Smooth muscle cell (in vitro differentiated cells): ENCODE measurements at regions not wholly inside any gene's neighbourhood (a gene's known extent, or its start where the extent isn't known, plus 50 kb on each side); places are given as distances from the start of the nearest gene placed in this dataset.

Experiments used
- DNase-seq: peaks from one replicate; lab custom pipeline; 2025; ENCODE audit not compliant: unreplicated experiment; lab: John Stamatoyannopoulos, UW
- H2AFZ ChIP-seq: fragments of 200-600 bp; sonication (generic); 2 replicates; pipeline ENCODE4 v1.6.0; 2016; ENCODE audit warnings: antibody characterized with exemption, low read depth, mild to moderate bottlenecking
- H3F3A ChIP-seq: fragments of 200-600 bp; sonication (generic); 2 replicates; pipeline ENCODE4 v1.6.0; 2017; ENCODE audit warnings: antibody characterized with exemption, low read depth
- H3K27ac ChIP-seq: fragments of 200-600 bp; sonication (generic); 2 replicates; pipeline ENCODE4 v1.5.1; 2016; ENCODE audit warnings: low read depth, mild to moderate bottlenecking
- H3K27me3 ChIP-seq: fragments of 200-600 bp; sonication (generic); 2 replicates; pipeline ENCODE4 v1.6.1; 2016; ENCODE audit warnings: low read depth, mild to moderate bottlenecking
- H3K36me3 ChIP-seq: fragments of 200-600 bp; sonication (generic); 2 replicates; pipeline ENCODE4 v1.5.1; 2016; ENCODE audit warnings: low read depth
- H3K4me1 ChIP-seq: fragments of 200-600 bp; sonication (generic); 2 replicates; pipeline ENCODE4 v1.5.1; 2016; ENCODE audit warnings: low read depth
- H3K4me2 ChIP-seq: fragments of 200-600 bp; sonication (generic); 2 replicates; pipeline ENCODE4 v1.6.0; 2016; ENCODE audit warnings: mild to moderate bottlenecking
- H3K4me3 ChIP-seq: fragments of 200-600 bp; sonication (generic); 2 replicates; pipeline ENCODE4 v1.5.1; 2016; ENCODE audit warnings: mild to moderate bottlenecking
- H3K79me2 ChIP-seq: fragments of 200-600 bp; sonication (generic); 2 replicates; pipeline ENCODE4 v1.6.0; 2016; ENCODE audit warnings: low read depth, mild to moderate bottlenecking
- H3K9ac ChIP-seq: fragments of 200-600 bp; sonication (generic); 2 replicates; pipeline ENCODE4 v1.6.0; 2016; ENCODE audit warnings: low read depth
- H3K9me3 ChIP-seq: fragments of 200-600 bp; sonication (generic); replicated peaks from 2 replicates; pipeline ENCODE4 v1.5.1; 2016; ENCODE audit warnings: low read depth
- H4K20me1 ChIP-seq: fragments of 200-600 bp; sonication (generic); 2 replicates; pipeline ENCODE4 v1.6.0; 2016; ENCODE audit warnings: low read depth
- CTCF ChIP-seq: fragments of 200-600 bp; sonication (generic); IDR thresholded peaks from 2 replicates; pipeline ENCODE4 v1.5.1; 2017; ENCODE audit warnings: borderline replicate concordance, mild to moderate bottlenecking, antibody characterized with exemption; ENCODE audit not compliant: insufficient read depth, poor library complexity, severe bottlenecking
- WGBS: methylation state at CpG from one replicate; pipeline ENCODE4 v1.1.7; 2016; ENCODE audit warnings: low lambda C conversion rate; 5-methylcytosine and 5-hydroxymethylcytosine counted together

DNA sequence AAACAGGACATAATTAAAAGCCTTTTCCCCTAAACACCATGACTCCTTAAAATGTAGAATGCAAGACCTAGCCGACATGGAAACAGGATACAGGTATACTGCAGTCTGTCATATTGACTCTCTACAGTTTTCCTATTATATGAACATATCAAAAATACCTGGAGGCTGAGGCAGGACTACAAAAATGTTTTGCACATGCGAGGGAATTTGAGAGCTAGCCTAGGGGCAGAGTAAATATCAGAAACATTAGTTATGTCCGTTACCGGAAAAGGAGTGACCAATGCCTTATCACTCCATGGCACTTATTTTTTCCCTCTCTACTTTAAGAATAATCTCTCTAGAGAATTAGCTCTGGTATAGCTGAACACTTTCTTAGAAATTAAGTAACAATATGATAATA is 732.3 kb downstream of the TUSC7 start:
- no peak overlapping the region for H3K4me2 ChIP-seq
- no peaks in the 10 kb centered on the region for H3K79me2 ChIP-seq
- H2AFZ ChIP-seq, result no peak overlapping the region
- no peak for TF ChIP-seq CTCF
- no peaks in the 10 kb centered on the region for H4K20me1 ChIP-seq
- no peaks in the 10 kb centered on the region for H3K9me3 ChIP-seq
- no peaks in the 10 kb centered on the region for H3F3A ChIP-seq
- no peaks in the 10 kb centered on the region for H3K4me1 ChIP-seq
- 65% methylated on average over 4 of the region's 4 CpGs for WGBS
- no peak overlapping the region for H3K27ac ChIP-seq
- H3K4me3 ChIP-seq, result no peak overlapping the region
- H3K36me3 ChIP-seq, result no peaks in the 10 kb centered on the region
- no peak for DNase-seq
- no peak overlapping the region for H3K9ac ChIP-seq
- H3K27me3 ChIP-seq, result no peaks in the 10 kb centered on the region

GRCh38 chr3:117442566-117442965 is 733.0 kb downstream of the TUSC7 start:
- no peak for DNase-seq
- Histone ChIP-seq H3K4me1 (no peaks in the 10 kb centered on the region), H3K4me2 (peak overlapping the region; percentile 52), H3K4me3 (no peak overlapping the region), H3F3A (no peaks in the 10 kb centered on the region), H4K20me1 (no peaks in the 10 kb centered on the region), H3K79me2 (no peaks in the 10 kb centered on the region), H3K27ac (no peak overlapping the region), H3K9ac (no peak overlapping the region), H3K9me3 (no peaks in the 10 kb centered on the region), H3K36me3 (no peaks in the 10 kb centered on the region), H3K27me3 (no peaks in the 10 kb centered on the region), H2AFZ (no peak overlapping the region)
- WGBS, result 84% methylated on average over 4 of the region's 4 CpGs
- TF ChIP-seq CTCF, result no peak

DNA sequence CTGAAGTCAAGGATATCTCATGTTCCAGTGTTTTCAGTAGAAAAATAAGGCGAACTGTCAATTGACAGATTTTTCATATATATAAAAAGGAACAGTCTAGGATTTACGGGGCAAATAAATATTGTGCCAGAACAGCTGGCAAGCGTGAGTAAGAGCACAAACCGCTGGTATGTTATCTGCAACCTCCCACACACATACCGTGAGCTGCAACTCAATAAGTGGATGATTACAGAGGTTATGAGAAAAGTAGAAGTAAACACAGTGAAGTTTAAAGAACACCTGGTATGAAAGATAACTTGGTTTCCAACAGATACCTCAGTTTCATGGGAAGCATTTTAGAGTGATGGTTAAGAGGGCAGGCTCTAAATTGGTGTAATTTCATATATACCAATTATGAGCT is 733.4 kb downstream of the TUSC7 start:
- Histone ChIP-seq H3K9ac (no peak overlapping the region), H3K79me2 (no peaks in the 10 kb centered on the region), H3K27me3 (peaks cover 3% of the 10 kb centered on the region), H2AFZ (no peak overlapping the region), H3K4me1 (no peaks in the 10 kb centered on the region), H3K27ac (no peak overlapping the region), H3K4me3 (no peak overlapping the region), H4K20me1 (no peaks in the 10 kb centered on the region), H3K9me3 (no peaks in the 10 kb centered on the region), H3K36me3 (no peaks in the 10 kb centered on the region), H3K4me2 (peak overlapping the region; percentile 52), H3F3A (no peaks in the 10 kb centered on the region)
- TF ChIP-seq CTCF, result no peak
- no peak for DNase-seq
- WGBS, result 35% methylated on average over 5 of the region's 5 CpGs

DNA sequence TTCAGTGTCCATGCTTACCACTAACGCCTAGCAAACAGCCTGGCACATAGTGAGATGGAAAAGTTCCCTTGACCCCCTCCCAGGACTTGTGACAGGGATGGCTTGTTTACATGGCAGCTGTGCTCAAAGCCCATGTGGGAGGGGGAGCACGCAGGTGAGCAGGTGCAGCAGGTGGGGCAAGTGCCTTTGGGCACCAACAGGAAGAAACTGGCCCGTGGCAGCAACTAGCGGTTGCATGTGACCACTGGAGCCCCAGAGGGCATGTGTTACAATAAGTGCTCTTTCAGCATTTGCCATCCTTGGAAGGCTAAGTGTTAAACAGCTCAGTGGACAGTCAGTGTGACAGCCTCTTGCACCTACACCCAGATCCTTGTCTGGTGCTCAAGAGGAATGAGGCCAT is 734.6 kb downstream of the TUSC7 start:
- Histone ChIP-seq H3K27me3 (peaks cover 5% of the 10 kb centered on the region), H3K4me3 (no peak overlapping the region), H3K9ac (no peak overlapping the region), H3K4me2 (no peak overlapping the region), H3F3A (no peaks in the 10 kb centered on the region), H4K20me1 (no peaks in the 10 kb centered on the region), H3K36me3 (no peaks in the 10 kb centered on the region), H2AFZ (no peak overlapping the region), H3K9me3 (no peaks in the 10 kb centered on the region), H3K27ac (no peak overlapping the region), H3K79me2 (no peaks in the 10 kb centered on the region), H3K4me1 (no peaks in the 10 kb centered on the region)
- no peak for TF ChIP-seq CTCF
- 88% methylated on average over 4 of the region's 4 CpGs for WGBS
- DNase-seq, result no peak
